GM12878 (cell line): ENCODE measurements at regions not wholly inside any gene's neighbourhood (a gene's known extent, or its start where the extent isn't known, plus 50 kb on each side); places are given as distances from the start of the nearest gene placed in this dataset.

Source experiments
- ATAC-seq: fragments of 200-7000 bp; cut with Tn5 transposase; 3 replicates; pipeline ENCODE4 v1.9.1; 2020; ENCODE audit warnings: mild to moderate bottlenecking, moderate library complexity
- BruUV-seq: library from RNA; stranded (reverse); fragments of 400-500 nt; replicated peaks from 2 replicates; lab custom pipeline; 2021; lab: Mats Ljungman, UMichigan
- CTCF ChIA-PET: fragments of 300-600 bp; sonication (Branson Sonifier 250); formaldehyde crosslinking; extraction: SDS; loops from one replicate; lab custom pipeline; 2021; ENCODE audit warnings: inconsistent platforms; lab: Yijun Ruan, JAX
- POLR2A ChIA-PET: fragments of 350-600 bp; formaldehyde crosslinking; extraction: SDS; loops from one replicate; lab custom pipeline; 2021; ENCODE audit warnings: inconsistent platforms; lab: Charles Lee
- RAD21 ChIA-PET: fragments of 300-600 bp; sonication (Branson Sonifier 250); formaldehyde crosslinking; loops from one replicate; lab custom pipeline; 2023; ENCODE audit warnings: antibody characterized with exemption; ENCODE audit not compliant: unreplicated experiment; lab: Charles Lee
- SMC1A ChIA-PET: fragments of 300-600 bp; sonication (Branson Sonifier 250); formaldehyde crosslinking; loops from one replicate; lab custom pipeline; 2023; ENCODE audit not compliant: unreplicated experiment, uncharacterized antibody; lab: Charles Lee
- DNase-seq: peaks from one replicate; pipeline ENCODE4 v3.0.0-alpha.2; 2011; ENCODE audit warnings: low read depth, low spot score
- FAIRE-seq: peaks from 3 replicates; lab custom pipeline; 2011; peaks lifted over from hg19 to GRCh38; lab: Jason Lieb, UNC
- H2AFZ ChIP-seq: 2 replicates; pipeline ENCODE4 v1.6.0; 2011; ENCODE audit warnings: low read depth, low read length, control low read depth; ENCODE audit not compliant: control insufficient read depth
- H3K27ac ChIP-seq: 2 replicates; pipeline ENCODE4 v1.5.1; 2011; ENCODE audit warnings: control low read depth; ENCODE audit not compliant: control insufficient read depth, insufficient read depth
- H3K27me3 ChIP-seq, 2 experiments: replicated peaks in 1 of 2; 2 replicates each; pipeline versions ENCODE4 v1.6.0 to v1.6.1; 2011; ENCODE audit warnings: low read length in 1 of 2; ENCODE audit not compliant: control insufficient read depth in 2 of 2, insufficient read depth in 2 of 2
- H3K36me3 ChIP-seq, 2 experiments: 2 replicates each; pipeline ENCODE4 v1.5.1; 2011; ENCODE audit warnings: low read length in 1 of 2; ENCODE audit not compliant: control insufficient read depth in 2 of 2, insufficient read depth in 2 of 2
- H3K4me1 ChIP-seq: 2 replicates; pipeline ENCODE4 v1.6.1; 2011; ENCODE audit warnings: mild to moderate bottlenecking, low read length, moderate library complexity, mixed read lengths; ENCODE audit not compliant: control insufficient read depth, insufficient read depth
- H3K4me2 ChIP-seq: 2 replicates; pipeline ENCODE4 v1.6.0; 2011; ENCODE audit warnings: control low read depth; ENCODE audit not compliant: control insufficient read depth, insufficient read depth
- H3K4me3 ChIP-seq: fragments of 200-600 bp; sonication (generic); 2 replicates; pipeline ENCODE4 v1.5.1; 2016
- H3K79me2 ChIP-seq: 2 replicates; pipeline ENCODE4 v1.6.0; 2011; ENCODE audit warnings: low read length; ENCODE audit not compliant: control insufficient read depth, insufficient read depth
- H3K9ac ChIP-seq: 2 replicates; pipeline ENCODE4 v1.8.0; 2011; ENCODE audit warnings: low read length, control low read depth, mixed read lengths; ENCODE audit not compliant: control insufficient read depth, insufficient read depth
- H3K9me3 ChIP-seq: replicated peaks from 3 replicates; pipeline ENCODE4 v1.5.1; 2011; ENCODE audit warnings: mild to moderate bottlenecking, low read length; ENCODE audit not compliant: control insufficient read depth, insufficient read depth
- H4K20me1 ChIP-seq: 2 replicates; pipeline ENCODE4 v1.6.0; 2011; ENCODE audit not compliant: control insufficient read depth, insufficient read depth
- ATF7 ChIP-seq: fragments of 450-650 bp; IDR thresholded peaks from 2 replicates; pipeline ENCODE4 v1.6.1; 2016; ENCODE audit warnings: low read depth, mild to moderate bottlenecking
- BCLAF1 ChIP-seq: fragments of 450-650 bp; IDR thresholded peaks from 2 replicates; pipeline ENCODE4 v1.6.1; 2017; ENCODE audit warnings: antibody characterized with exemption, mild to moderate bottlenecking, moderate library complexity
- MLLT1 ChIP-seq: fragments of 450-650 bp; IDR thresholded peaks from 2 replicates; pipeline ENCODE4 v1.6.1; 2016; ENCODE audit warnings: mild to moderate bottlenecking
- MTA3 ChIP-seq: IDR thresholded peaks from 2 replicates; pipeline ENCODE4 v1.6.1; 2012; ENCODE audit warnings: low read length, inconsistent platforms, borderline replicate concordance
- TAF1 ChIP-seq: IDR thresholded peaks from 2 replicates; pipeline ENCODE4 v1.6.1; 2011; ENCODE audit warnings: mild to moderate bottlenecking, low read depth, low read length, borderline replicate concordance
- ZBTB11 ChIP-seq: fragments of 450-650 bp; formaldehyde crosslinking; IDR thresholded peaks from 2 replicates; pipeline ENCODE4 v1.5.0; 2022; ENCODE audit warnings: mild to moderate bottlenecking, missing genetic modification characterization
- WGBS: methylation state at CpG from one replicate; pipeline ENCODE4 v1.1.6; 2016; ENCODE audit warnings: low lambda C conversion rate; ENCODE audit not compliant: insufficient replicate concordance, insufficient coverage; ENCODE audit errors: missing lambda C conversion rate; 5-methylcytosine and 5-hydroxymethylcytosine counted together
- in situ Hi-C: fragments of 300-500 bp; cut with MboI; formaldehyde crosslinking; loops from 9 replicates; pipeline ENCODE4 v1.14.3; 2018; ENCODE audit warnings: mixed read lengths
- intact Hi-C: fragments of 100-400 bp; cut with micrococcal nuclease; formaldehyde crosslinking; loops from one replicate; pipeline ENCODE4 v1.14.2; 2022; ENCODE audit not compliant: unreplicated experiment

- SMC1A ChIA-PET, result no interaction called here
- RAD21 ChIA-PET, result no interaction called here
- POLR2A ChIA-PET, result no interaction called here
- ATAC-seq, result no peak
- Histone ChIP-seq H3K9ac (no peak overlapping the region), H2AFZ (no peak overlapping the region), H3K4me3 (no peak overlapping the region), H3K27ac (no peak overlapping the region), H4K20me1 (no peaks in the 10 kb centered on the region), H3K79me2 (no peaks in the 10 kb centered on the region), H3K4me2 (no peak overlapping the region), H3K9me3 (no peaks in the 10 kb centered on the region), H3K4me1 (no peaks in the 10 kb centered on the region), H3K27me3 (no peaks in the 10 kb centered on the region; a peak in 2 of 4 replicates), H3K36me3 (no peaks in the 10 kb centered on the region)
- DNase-seq, result no peak
- CTCF ChIA-PET, result no interaction called here
- no peak for FAIRE-seq
- in situ Hi-C loops (no loop called here), intact Hi-C loops (no loop called here)
- WGBS, result 38% methylated on average over 5 of the region's 5 CpGs
- BruUV-seq, result no TSS peak
- no peak for TF ChIP-seq BCLAF1
- no peak for TF ChIP-seq ATF7
- TF ChIP-seq TAF1, result no peak
- no peak for TF ChIP-seq ZBTB11 (CRISPR knock-in tag)
- no peak for TF ChIP-seq MLLT1
- TF ChIP-seq MTA3, result no peak
- TF ChIP-seq, all 136 proteins: peak for 0
These were observed 68.2 kb upstream of the B3GAT1 start for GRCh38 chr11:134480136-134480712.
